IMR-90 (cell line): ENCODE measurements at regions not wholly inside any gene's neighbourhood (a gene's known extent, or its start where the extent isn't known, plus 50 kb on each side); places are given as distances from the start of the nearest gene placed in this dataset.

ENCODE experiments used
- ATAC-seq: fragments of 200-7000 bp; cut with Tn5 transposase; 2 replicates; pipeline ENCODE4 v1.9.1; 2020; ENCODE audit warnings: low read depth, mild to moderate bottlenecking, moderate library complexity
- BruUV-seq: library from RNA; stranded (reverse); fragments of 400-500 nt; replicated peaks from 2 replicates; lab custom pipeline; 2021; lab: Mats Ljungman, UMichigan
- CTCF ChIA-PET: fragments of 300-600 bp; formaldehyde crosslinking; extraction: SDS; loops from one replicate; lab custom pipeline; 2021; ENCODE audit warnings: antibody characterized with exemption; lab: Yijun Ruan, JAX
- POLR2A ChIA-PET: fragments of 300-600 bp; sonication (Branson Sonifier 250); formaldehyde crosslinking; loops from one replicate; lab custom pipeline; 2022; ENCODE audit warnings: antibody characterized with exemption; ENCODE audit not compliant: unreplicated experiment; lab: Charles Lee
- DNase-seq: peaks from one replicate; pipeline ENCODE4 v3.0.0; 2013
- H2AFZ ChIP-seq: replicated peaks from 2 replicates; pipeline ENCODE3; 2013; ENCODE audit warnings: low read length, mild to moderate bottlenecking; ENCODE audit not compliant: poor library complexity
- H2AK5ac ChIP-seq: 2 replicates; pipeline ENCODE4 v1.6.1; 2013; ENCODE audit warnings: low read depth, low read length, inconsistent platforms
- H2AK9ac ChIP-seq: replicated peaks from 2 replicates; pipeline ENCODE3; 2013; ENCODE audit warnings: mild to moderate bottlenecking, low read depth, low read length, moderate library complexity; ENCODE audit not compliant: poor library complexity
- H2BK120ac ChIP-seq: 2 replicates; pipeline ENCODE4 v1.6.1; 2013; ENCODE audit warnings: low read depth, low read length, inconsistent platforms
- H2BK15ac ChIP-seq: 3 replicates; pipeline ENCODE4 v1.6.1; 2013; ENCODE audit warnings: low read depth, low read length, inconsistent platforms
- H2BK20ac ChIP-seq: 2 replicates; pipeline ENCODE4 v1.6.1; 2013; ENCODE audit warnings: low read depth, mild to moderate bottlenecking, inconsistent platforms, low read length, moderate library complexity
- H2BK5ac ChIP-seq: 2 replicates; pipeline ENCODE4 v1.6.1; 2013; ENCODE audit warnings: mild to moderate bottlenecking, low read depth, low read length, inconsistent platforms; ENCODE audit not compliant: poor library complexity, severe bottlenecking
- H3K14ac ChIP-seq: replicated peaks from 2 replicates; pipeline ENCODE4 v1.6.1; 2013; ENCODE audit warnings: low read depth, low read length, inconsistent platforms
- H3K18ac ChIP-seq: 2 replicates; pipeline ENCODE4 v1.6.1; 2013; ENCODE audit warnings: low read depth, low read length, control low read depth
- H3K23ac ChIP-seq: 2 replicates; pipeline ENCODE4 v1.6.1; 2013; ENCODE audit warnings: low read depth, low read length, inconsistent platforms
- H3K27ac ChIP-seq: 2 replicates; pipeline ENCODE4 v1.5.1; 2013; ENCODE audit warnings: mild to moderate bottlenecking, control low read depth, low read length; ENCODE audit not compliant: insufficient read depth
- H3K27me3 ChIP-seq: 2 replicates; pipeline ENCODE4 v1.6.1; 2013; ENCODE audit warnings: low read length; ENCODE audit not compliant: control insufficient read depth, insufficient read depth
- H3K36me3 ChIP-seq: 2 replicates; pipeline ENCODE4 v1.6.1; 2013; ENCODE audit warnings: low read length, mixed read lengths; ENCODE audit not compliant: control insufficient read depth, insufficient read depth
- H3K4ac ChIP-seq: 2 replicates; pipeline ENCODE4 v1.6.1; 2013; ENCODE audit warnings: low read depth, low read length, inconsistent platforms
- H3K4me1 ChIP-seq: 2 replicates; pipeline ENCODE4 v1.6.1; 2013; ENCODE audit warnings: low read length, mixed read lengths; ENCODE audit not compliant: control insufficient read depth, insufficient read depth
- H3K4me2 ChIP-seq: 2 replicates; pipeline ENCODE4 v1.6.1; 2013; ENCODE audit warnings: low read depth, mild to moderate bottlenecking, control low read depth, low read length, moderate library complexity
- H3K4me3 ChIP-seq: 2 replicates; pipeline ENCODE4 v1.5.1; 2013; ENCODE audit warnings: low read depth, mild to moderate bottlenecking, control low read depth, low read length, moderate library complexity; ENCODE audit not compliant: insufficient read depth
- H3K56ac ChIP-seq: 2 replicates; pipeline ENCODE4 v1.6.1; 2013; ENCODE audit warnings: low read length, inconsistent platforms; ENCODE audit not compliant: insufficient read depth; ENCODE audit errors: extremely low read depth
- H3K79me1 ChIP-seq, 2 experiments: 2 replicates each; pipeline ENCODE4 v1.6.1; 2013; ENCODE audit warnings: low read length in 2 of 2, inconsistent platforms in 1 of 2, low read depth in 1 of 2
- H3K9ac ChIP-seq: 2 replicates; pipeline ENCODE4 v1.6.1; 2013; ENCODE audit warnings: low read depth, low read length, control low read depth
- H3K9me1 ChIP-seq: 2 replicates; pipeline ENCODE4 v1.6.1; 2013; ENCODE audit warnings: low read length, inconsistent platforms; ENCODE audit not compliant: insufficient read depth
- H3K9me3 ChIP-seq: 2 replicates; pipeline ENCODE4 v1.6.1; 2013; ENCODE audit warnings: low read length; ENCODE audit not compliant: control insufficient read depth, insufficient read depth
- H4K20me1 ChIP-seq: 2 replicates; pipeline ENCODE4 v1.6.1; 2013; ENCODE audit warnings: low read length, inconsistent platforms; ENCODE audit not compliant: insufficient read depth
- H4K5ac ChIP-seq: 2 replicates; pipeline ENCODE4 v1.6.1; 2013; ENCODE audit warnings: mild to moderate bottlenecking, low read depth, low read length, control low read depth
- H4K8ac ChIP-seq, 2 experiments: 2 replicates each; pipeline ENCODE4 v1.6.1; 2013; ENCODE audit warnings: low read depth in 2 of 2, low read length in 2 of 2, control low read depth in 1 of 2, inconsistent platforms in 1 of 2
- H4K91ac ChIP-seq: 2 replicates; pipeline ENCODE4 v1.6.1; 2013; ENCODE audit warnings: low read depth, low read length, inconsistent platforms; ENCODE audit not compliant: insufficient read depth
- BHLHE40 ChIP-seq: fragments of 150-350 bp; IDR thresholded peaks from 2 replicates; pipeline ENCODE4 v1.6.1; 2016; ENCODE audit warnings: mild to moderate bottlenecking, low read depth, low read length
- CEBPB ChIP-seq: IDR thresholded peaks from 2 replicates; pipeline ENCODE4 v1.6.1; 2012; ENCODE audit warnings: low read depth, low read length, improper control_type of control experiment
- CHD1 ChIP-seq: IDR thresholded peaks from 2 replicates; pipeline ENCODE4 v1.6.1; 2012; ENCODE audit warnings: low read depth, low read length, improper control_type of control experiment
- FOS ChIP-seq: fragments of 150-350 bp; IDR thresholded peaks from 2 replicates; pipeline ENCODE4 v1.6.1; 2016; ENCODE audit warnings: low read depth, low read length
- MAFK ChIP-seq: IDR thresholded peaks from 2 replicates; pipeline ENCODE4 v1.6.1; 2012; ENCODE audit warnings: low read depth, low read length, improper control_type of control experiment
- MAZ ChIP-seq: IDR thresholded peaks from 2 replicates; pipeline ENCODE4 v1.6.1; 2012; ENCODE audit warnings: low read depth, mild to moderate bottlenecking, low read length, improper control_type of control experiment, moderate library complexity, borderline replicate concordance
- MXI1 ChIP-seq: IDR thresholded peaks from 2 replicates; pipeline ENCODE4 v1.6.1; 2012; ENCODE audit warnings: low read depth, mild to moderate bottlenecking, low read length, moderate library complexity, borderline replicate concordance
- NFE2L2 ChIP-seq: fragments of 150-350 bp; IDR thresholded peaks from 2 replicates; pipeline ENCODE4 v1.6.1; 2016; ENCODE audit warnings: low read depth, mild to moderate bottlenecking, low read length
- POLR2A ChIP-seq: IDR thresholded peaks from 2 replicates; pipeline ENCODE4 v1.6.1; 2012; ENCODE audit warnings: mild to moderate bottlenecking, low read depth, low read length
- RAD21 ChIP-seq: IDR thresholded peaks from 2 replicates; pipeline ENCODE4 v1.6.1; 2012; ENCODE audit warnings: low read length, improper control_type of control experiment
- RCOR1 ChIP-seq: IDR thresholded peaks from 2 replicates; pipeline ENCODE4 v1.6.1; 2012; ENCODE audit warnings: mild to moderate bottlenecking, low read length, improper control_type of control experiment; ENCODE audit not compliant: insufficient replicate concordance
- RFX5 ChIP-seq: IDR thresholded peaks from 2 replicates; pipeline ENCODE4 v1.8.0; 2012; ENCODE audit warnings: low read depth, mild to moderate bottlenecking, low read length, moderate library complexity
- SMC3 ChIP-seq: fragments of 150-350 bp; IDR thresholded peaks from 2 replicates; pipeline ENCODE4 v1.6.1; 2016; ENCODE audit warnings: low read depth, mild to moderate bottlenecking, antibody characterized with exemption, low read length, moderate library complexity
- WGBS, 2 experiments: methylation state at CpG; one replicate each; pipeline versions ENCODE4 v1.1.5 to v1.1.7; 2013; ENCODE audit warnings: missing lambda C conversion rate in 2 of 2; ENCODE audit not compliant: insufficient read length in 1 of 2; ENCODE audit errors: extremely low coverage in 2 of 2; 5-methylcytosine and 5-hydroxymethylcytosine counted together
- dilution Hi-C: fragments of 300-500 bp; cut with HindIII; formaldehyde crosslinking; loops from one replicate; pipeline ENCODE4 v1.14.3; 2018; ENCODE audit warnings: low sequenced_read_pairs; ENCODE audit not compliant: unreplicated experiment
- in situ Hi-C: fragments of 300-500 bp; cut with MboI; formaldehyde crosslinking; loops from 3 replicates; pipeline ENCODE4 v1.14.3; 2019; ENCODE audit warnings: low sequenced_read_pairs, inconsistent platforms, mixed read lengths
- intact Hi-C: fragments of 100-400 bp; cut with micrococcal nuclease; formaldehyde crosslinking; loops from 2 replicates; pipeline ENCODE4 v1.10.0; 2022
- TF ChIP-seq, protein P1 (sequence below): fragments of 150-350 bp; IDR thresholded peaks from 2 replicates; pipeline ENCODE4 v1.6.1; 2016; ENCODE audit warnings: low read depth, mild to moderate bottlenecking, low read length, moderate library complexity, borderline replicate concordance
- TF ChIP-seq, protein P2 (sequence below): conservative IDR thresholded peaks from 2 replicates; pipeline ENCODE4 v1.5.1; 2012; ENCODE audit warnings: mild to moderate bottlenecking, low read depth, low read length, improper control_type of control experiment
- TF ChIP-seq, protein P3 (sequence below): fragments of 150-350 bp; IDR thresholded peaks from 2 replicates; pipeline ENCODE4 v1.6.1; 2017; ENCODE audit warnings: mild to moderate bottlenecking, antibody characterized with exemption, low read length, low read depth

DNA sequence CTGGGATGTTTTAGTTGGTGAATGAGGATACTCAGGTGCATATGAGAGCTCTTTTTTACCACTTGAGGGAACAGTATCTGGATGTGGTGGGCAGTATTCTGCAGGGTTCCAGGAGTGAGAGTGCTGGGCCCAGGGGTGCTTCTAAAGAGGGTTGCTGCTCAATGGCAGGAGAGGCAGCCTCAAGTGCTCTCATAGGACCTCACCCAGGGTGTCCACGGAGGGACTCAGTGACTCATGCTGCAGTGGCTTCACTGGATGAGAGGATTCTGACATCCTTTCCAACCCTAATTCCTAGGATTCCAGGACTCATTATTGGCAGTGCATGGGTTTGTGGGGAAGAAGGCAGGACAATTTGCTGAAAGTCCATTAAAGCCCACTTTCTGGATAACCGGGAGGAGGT, 176.6 kb upstream of the FERMT1 start:
- no peak overlapping the region for H2BK5ac ChIP-seq
- intact Hi-C loops = no loop called here
- TF ChIP-seq BHLHE40 (no peak), MAZ (no peak), RFX5 (no peak), MXI1 (no peak), CEBPB (no peak), FOS (no peak), CHD1 (no peak), SMC3 (no peak), MAFK (no peak), RAD21 (no peak), POLR2A (no peak), NFE2L2 (no peak), RCOR1 (no peak)
- TF ChIP-seq, protein P1, sequence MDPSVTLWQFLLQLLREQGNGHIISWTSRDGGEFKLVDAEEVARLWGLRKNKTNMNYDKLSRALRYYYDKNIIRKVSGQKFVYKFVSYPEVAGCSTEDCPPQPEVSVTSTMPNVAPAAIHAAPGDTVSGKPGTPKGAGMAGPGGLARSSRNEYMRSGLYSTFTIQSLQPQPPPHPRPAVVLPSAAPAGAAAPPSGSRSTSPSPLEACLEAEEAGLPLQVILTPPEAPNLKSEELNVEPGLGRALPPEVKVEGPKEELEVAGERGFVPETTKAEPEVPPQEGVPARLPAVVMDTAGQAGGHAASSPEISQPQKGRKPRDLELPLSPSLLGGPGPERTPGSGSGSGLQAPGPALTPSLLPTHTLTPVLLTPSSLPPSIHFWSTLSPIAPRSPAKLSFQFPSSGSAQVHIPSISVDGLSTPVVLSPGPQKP = no peak
- TF ChIP-seq, protein P2, sequence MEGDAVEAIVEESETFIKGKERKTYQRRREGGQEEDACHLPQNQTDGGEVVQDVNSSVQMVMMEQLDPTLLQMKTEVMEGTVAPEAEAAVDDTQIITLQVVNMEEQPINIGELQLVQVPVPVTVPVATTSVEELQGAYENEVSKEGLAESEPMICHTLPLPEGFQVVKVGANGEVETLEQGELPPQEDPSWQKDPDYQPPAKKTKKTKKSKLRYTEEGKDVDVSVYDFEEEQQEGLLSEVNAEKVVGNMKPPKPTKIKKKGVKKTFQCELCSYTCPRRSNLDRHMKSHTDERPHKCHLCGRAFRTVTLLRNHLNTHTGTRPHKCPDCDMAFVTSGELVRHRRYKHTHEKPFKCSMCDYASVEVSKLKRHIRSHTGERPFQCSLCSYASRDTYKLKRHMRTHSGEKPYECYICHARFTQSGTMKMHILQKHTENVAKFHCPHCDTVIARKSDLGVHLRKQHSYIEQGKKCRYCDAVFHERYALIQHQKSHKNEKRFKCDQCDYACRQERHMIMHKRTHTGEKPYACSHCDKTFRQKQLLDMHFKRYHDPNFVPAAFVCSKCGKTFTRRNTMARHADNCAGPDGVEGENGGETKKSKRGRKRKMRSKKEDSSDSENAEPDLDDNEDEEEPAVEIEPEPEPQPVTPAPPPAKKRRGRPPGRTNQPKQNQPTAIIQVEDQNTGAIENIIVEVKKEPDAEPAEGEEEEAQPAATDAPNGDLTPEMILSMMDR = no peak
- TF ChIP-seq, protein P3, sequence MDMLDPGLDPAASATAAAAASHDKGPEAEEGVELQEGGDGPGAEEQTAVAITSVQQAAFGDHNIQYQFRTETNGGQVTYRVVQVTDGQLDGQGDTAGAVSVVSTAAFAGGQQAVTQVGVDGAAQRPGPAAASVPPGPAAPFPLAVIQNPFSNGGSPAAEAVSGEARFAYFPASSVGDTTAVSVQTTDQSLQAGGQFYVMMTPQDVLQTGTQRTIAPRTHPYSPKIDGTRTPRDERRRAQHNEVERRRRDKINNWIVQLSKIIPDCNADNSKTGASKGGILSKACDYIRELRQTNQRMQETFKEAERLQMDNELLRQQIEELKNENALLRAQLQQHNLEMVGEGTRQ = no peak
- POLR2A ChIA-PET = no interaction called here
- H2BK15ac ChIP-seq = no peak overlapping the region
- H3K18ac ChIP-seq = no peak overlapping the region
- no peak overlapping the region for H2BK20ac ChIP-seq
- no peak overlapping the region for H3K4ac ChIP-seq
- H2AFZ ChIP-seq = no peak overlapping the region
- H3K36me3 ChIP-seq = no peaks in the 10 kb centered on the region
- WGBS, 2 experiments = no CpG with 5 or more reads among the region's 2 CpGs
- no peak overlapping the region for H3K23ac ChIP-seq
- no peaks in the 10 kb centered on the region for H3K27me3 ChIP-seq
- no peak overlapping the region for H3K27ac ChIP-seq
- no peak overlapping the region for H3K4me3 ChIP-seq
- H3K9ac ChIP-seq = no peak overlapping the region
- no peaks in the 10 kb centered on the region for H3K79me1 ChIP-seq
- no TSS peak for BruUV-seq
- no peaks in the 10 kb centered on the region for H3K9me3 ChIP-seq
- no peak overlapping the region for H4K5ac ChIP-seq
- CTCF ChIA-PET = no interaction called here
- no peaks in the 10 kb centered on the region for H3K4me1 ChIP-seq
- H4K20me1 ChIP-seq = no peaks in the 10 kb centered on the region
- H3K4me2 ChIP-seq = no peak overlapping the region
- no peak for DNase-seq
- H3K56ac ChIP-seq = peak overlapping the region; percentile 25; the same call in 1 of the 2 replicates
- H4K8ac ChIP-seq = no peak overlapping the region
- no peak for ATAC-seq
- H4K91ac ChIP-seq = no peak overlapping the region
- H2AK9ac ChIP-seq = no peak overlapping the region
- H3K9me1 ChIP-seq = no peaks in the 10 kb centered on the region
- H2BK120ac ChIP-seq = 0 out of 2 replicates have a peak overlapping the region, but pooled peaks have one; percentile 22
- H3K14ac ChIP-seq = no peak overlapping the region
- dilution Hi-C loops = no loop called here
- no peak overlapping the region for H2AK5ac ChIP-seq
- in situ Hi-C loops = no loop called here
